ENCODE measurements at regions not wholly inside any gene's neighbourhood (a gene's known extent, or its start where the extent isn't known, plus 50 kb on each side); places are given as distances from the start of the nearest gene placed in this dataset.

DNA sequence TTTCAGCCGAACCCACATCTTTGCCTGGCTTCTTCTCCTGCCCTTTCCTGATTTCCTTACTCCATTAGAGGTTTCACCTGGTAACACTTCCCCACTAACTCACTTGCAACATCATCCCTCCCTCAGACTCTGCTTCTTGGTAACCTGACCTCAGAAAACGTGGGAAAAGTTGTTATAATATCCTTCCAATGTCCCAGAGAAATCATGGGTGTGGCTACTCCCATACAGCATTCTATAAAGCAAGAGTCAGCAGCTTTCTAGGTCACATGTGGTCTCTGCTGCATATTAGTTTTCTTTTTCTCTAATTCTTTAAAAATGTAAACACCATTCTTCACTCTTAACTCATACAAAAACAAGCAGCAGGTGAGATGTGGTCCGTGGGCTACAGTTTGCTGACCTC lies 283.1 kb upstream of the MAOA start:
- Mint-ChIP-seq H3K27ac (ENCODE audit: unreplicated experiment) (no peak overlapping the region), H3K36me3 (ENCODE audit: low read depth, unreplicated experiment) (no peaks in the 10 kb centered on the region), H3K4me1 (ENCODE audit: unreplicated experiment) (no peaks in the 10 kb centered on the region), H3K27me3 (ENCODE audit: unreplicated experiment) (no peaks in the 10 kb centered on the region), H3K9me3 (ENCODE audit: unreplicated experiment) (no peaks in the 10 kb centered on the region), H3K4me3 (ENCODE audit: unreplicated experiment) (no peak overlapping the region)
- TF ChIP-seq, protein P1, sequence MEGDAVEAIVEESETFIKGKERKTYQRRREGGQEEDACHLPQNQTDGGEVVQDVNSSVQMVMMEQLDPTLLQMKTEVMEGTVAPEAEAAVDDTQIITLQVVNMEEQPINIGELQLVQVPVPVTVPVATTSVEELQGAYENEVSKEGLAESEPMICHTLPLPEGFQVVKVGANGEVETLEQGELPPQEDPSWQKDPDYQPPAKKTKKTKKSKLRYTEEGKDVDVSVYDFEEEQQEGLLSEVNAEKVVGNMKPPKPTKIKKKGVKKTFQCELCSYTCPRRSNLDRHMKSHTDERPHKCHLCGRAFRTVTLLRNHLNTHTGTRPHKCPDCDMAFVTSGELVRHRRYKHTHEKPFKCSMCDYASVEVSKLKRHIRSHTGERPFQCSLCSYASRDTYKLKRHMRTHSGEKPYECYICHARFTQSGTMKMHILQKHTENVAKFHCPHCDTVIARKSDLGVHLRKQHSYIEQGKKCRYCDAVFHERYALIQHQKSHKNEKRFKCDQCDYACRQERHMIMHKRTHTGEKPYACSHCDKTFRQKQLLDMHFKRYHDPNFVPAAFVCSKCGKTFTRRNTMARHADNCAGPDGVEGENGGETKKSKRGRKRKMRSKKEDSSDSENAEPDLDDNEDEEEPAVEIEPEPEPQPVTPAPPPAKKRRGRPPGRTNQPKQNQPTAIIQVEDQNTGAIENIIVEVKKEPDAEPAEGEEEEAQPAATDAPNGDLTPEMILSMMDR (IDR thresholded peaks at IDR 0.05; ENCODE audit: unreplicated experiment), result no peak
- DNase-seq (ENCODE audit: low spot score), result no peak

DNA sequence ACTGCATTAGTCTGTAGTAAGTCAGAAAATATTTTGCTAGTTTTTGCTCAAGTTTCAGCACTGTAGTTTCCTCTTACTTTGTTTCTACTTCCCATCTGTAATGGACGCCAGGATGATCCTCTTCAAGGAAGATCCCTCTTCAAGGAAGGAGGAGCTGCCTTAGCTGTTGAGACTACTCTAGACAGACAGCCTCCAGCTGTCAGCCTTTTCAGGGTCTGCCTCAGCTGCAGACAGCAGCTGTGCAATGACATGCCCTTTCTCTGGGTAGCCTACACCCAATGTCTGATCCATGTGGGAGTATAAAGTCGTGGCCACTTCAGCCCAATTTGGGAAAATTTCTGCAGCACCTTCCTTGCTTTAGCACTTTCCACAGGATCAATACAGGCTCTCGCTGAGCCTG lies 281.0 kb upstream of the MAOA start:
- no peaks in the 10 kb centered on the region for H3K36me3 Mint-ChIP-seq (ENCODE audit: low read depth, unreplicated experiment)

DNA sequence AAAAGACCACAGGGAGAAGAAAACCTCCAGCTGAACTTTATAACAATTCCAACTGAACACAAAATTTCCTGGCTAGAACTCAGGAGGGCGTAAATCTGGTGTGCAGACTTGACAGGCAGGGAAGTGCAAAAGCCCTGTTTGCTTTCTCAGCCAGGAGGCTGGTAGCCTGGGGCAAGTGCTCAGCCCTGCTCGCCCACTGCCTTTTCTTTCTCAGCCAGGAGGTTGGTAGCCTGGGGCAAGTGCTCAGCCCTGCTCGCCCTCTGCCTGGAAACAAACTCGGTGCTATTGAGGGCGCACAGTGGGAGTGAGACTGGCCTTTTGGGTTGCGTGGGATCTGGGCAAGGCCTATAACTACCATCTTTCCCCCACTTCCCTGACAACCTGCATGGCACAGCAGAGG lies 275.4 kb upstream of the MAOA start:
- Mint-ChIP-seq H3K27me3 (ENCODE audit: unreplicated experiment) (peaks cover 2% of the 10 kb centered on the region), H3K36me3 (ENCODE audit: low read depth, unreplicated experiment) (no peaks in the 10 kb centered on the region), H3K9me3 (ENCODE audit: unreplicated experiment) (no peaks in the 10 kb centered on the region), H3K4me3 (ENCODE audit: unreplicated experiment) (no peak overlapping the region), H3K27ac (ENCODE audit: unreplicated experiment) (no peak overlapping the region), H3K4me1 (ENCODE audit: unreplicated experiment) (no peaks in the 10 kb centered on the region)
- TF ChIP-seq, protein P1 (IDR thresholded peaks at IDR 0.05; ENCODE audit: unreplicated experiment), result no peak
- DNase-seq (ENCODE audit: low spot score), result no peak

More for the DNA sequence above, 281.0 kb upstream of the MAOA start:
- Mint-ChIP-seq H3K27ac (ENCODE audit: unreplicated experiment) (no peak overlapping the region), H3K9me3 (ENCODE audit: unreplicated experiment) (no peaks in the 10 kb centered on the region), H3K27me3 (ENCODE audit: unreplicated experiment) (no peaks in the 10 kb centered on the region), H3K4me1 (ENCODE audit: unreplicated experiment) (no peaks in the 10 kb centered on the region), H3K4me3 (ENCODE audit: unreplicated experiment) (no peak overlapping the region)
- DNase-seq (ENCODE audit: low spot score), result no peak
- TF ChIP-seq, protein P1 (IDR thresholded peaks at IDR 0.05; ENCODE audit: unreplicated experiment), result no peak

DNA sequence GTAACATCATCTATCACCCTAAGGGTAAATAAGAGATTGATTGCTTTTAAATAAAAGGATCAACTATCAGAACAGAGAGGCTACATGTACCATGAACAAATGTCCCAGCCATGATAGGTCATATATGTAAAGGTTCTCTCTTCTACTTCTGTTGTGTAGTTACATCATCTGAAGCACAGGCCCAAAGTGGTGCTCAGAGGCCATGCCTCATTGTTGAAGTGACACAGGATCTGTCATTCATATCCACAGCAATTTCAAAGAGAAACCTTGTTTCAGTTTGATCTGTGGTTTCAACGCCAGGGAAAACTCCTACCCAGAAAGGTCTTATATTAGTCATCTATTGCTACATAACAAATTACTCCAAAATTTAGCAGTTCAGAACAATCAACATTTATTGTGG lies 269.2 kb upstream of the MAOA start:
- Mint-ChIP-seq H3K9me3 (ENCODE audit: unreplicated experiment) (no peaks in the 10 kb centered on the region), H3K4me3 (ENCODE audit: unreplicated experiment) (no peak overlapping the region), H3K27me3 (ENCODE audit: unreplicated experiment) (peaks cover 2% of the 10 kb centered on the region), H3K36me3 (ENCODE audit: low read depth, unreplicated experiment) (no peaks in the 10 kb centered on the region), H3K4me1 (ENCODE audit: unreplicated experiment) (no peaks in the 10 kb centered on the region), H3K27ac (ENCODE audit: unreplicated experiment) (no peak overlapping the region)
- no peak for DNase-seq (ENCODE audit: low spot score)
- TF ChIP-seq, protein P1 (IDR thresholded peaks at IDR 0.05; ENCODE audit: unreplicated experiment), result no peak

DNA sequence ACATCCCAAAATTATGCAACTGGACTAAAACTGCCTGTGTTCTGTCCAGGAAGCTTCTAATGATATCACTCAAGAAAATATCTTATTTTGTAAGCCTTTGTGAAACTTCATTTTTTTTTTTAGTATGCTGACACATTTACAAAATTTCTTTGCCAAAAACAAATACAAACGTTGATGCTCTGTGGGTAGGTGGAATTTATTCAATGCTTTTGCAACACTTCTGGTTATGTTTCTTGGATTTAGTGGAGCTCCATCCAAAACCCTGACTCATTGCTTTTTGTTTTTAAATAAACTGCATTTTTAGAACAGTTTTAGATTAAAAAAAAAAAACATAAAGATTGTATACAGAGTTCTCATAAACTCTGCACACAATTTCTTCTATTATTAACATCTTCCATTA lies 250.9 kb upstream of the MAOA start:
- Mint-ChIP-seq H3K4me1 (ENCODE audit: unreplicated experiment) (peaks cover 3% of the 10 kb centered on the region), H3K4me3 (ENCODE audit: unreplicated experiment) (no peak overlapping the region), H3K36me3 (ENCODE audit: low read depth, unreplicated experiment) (no peaks in the 10 kb centered on the region), H3K27me3 (ENCODE audit: unreplicated experiment) (no peaks in the 10 kb centered on the region), H3K9me3 (ENCODE audit: unreplicated experiment) (no peaks in the 10 kb centered on the region), H3K27ac (ENCODE audit: unreplicated experiment) (no peak overlapping the region)
- no peak for DNase-seq (ENCODE audit: low spot score)
- TF ChIP-seq, protein P1 (IDR thresholded peaks at IDR 0.05; ENCODE audit: unreplicated experiment), result no peak

All from endothelial cell (in vitro differentiated cells).